ENCODE measurements at regions not wholly inside any gene's neighbourhood (a gene's known extent, or its start where the extent isn't known, plus 50 kb on each side); places are given as distances from the start of the nearest gene placed in this dataset.

DNA sequence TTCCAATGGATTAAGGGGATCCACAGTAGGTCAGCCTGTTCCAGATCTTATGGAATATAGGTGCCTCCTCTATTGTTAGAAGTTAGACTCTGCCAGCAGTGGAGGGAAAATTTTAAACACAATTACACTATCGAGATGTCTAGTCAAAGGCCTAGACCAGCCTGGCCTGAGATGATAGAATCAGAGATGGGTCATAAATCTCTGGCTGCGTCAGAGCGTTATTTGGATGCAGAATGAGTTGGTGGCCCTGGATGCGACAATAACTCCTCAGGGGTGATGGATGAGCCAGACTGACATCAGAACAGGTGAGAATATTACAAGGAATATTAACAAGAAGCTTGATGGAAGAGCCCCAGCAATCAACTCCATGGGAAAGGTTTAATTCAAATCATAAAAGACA is 149.3 kb upstream of the TCF4 start:
- no peak overlapping the region for H2BK120ac ChIP-seq (ENCODE audit: low read depth, low read length)
- BruUV-seq (replicated peaks), result no TSS peak
- H2AK5ac ChIP-seq (ENCODE audit: low read depth, low read length), result no peak overlapping the region
- 100% methylated on average over 2 of the region's 4 CpGs; no CpG with 5 or more reads in 1 of the 2 experiments for WGBS, 2 experiments (ENCODE audit: extremely low coverage in 2 of 2, insufficient read length in 1 of 2)
- H4K5ac ChIP-seq (ENCODE audit: low read depth, low read length), result no peak overlapping the region
- no peak overlapping the region for H3K14ac ChIP-seq (replicated peaks; ENCODE audit: low read depth, low read length)
- H2AFZ ChIP-seq (replicated peaks; ENCODE audit: low read length, poor library complexity), result no peak overlapping the region
- ATAC-seq (ENCODE audit: low read depth) (no peak), DNase-seq (no peak)
- intact Hi-C loops (cut with micrococcal nuclease) (no loop called here), in situ Hi-C loops (cut with MboI; ENCODE audit: low sequenced_read_pairs) (no loop called here), dilution Hi-C loops (cut with HindIII; ENCODE audit: low sequenced_read_pairs, unreplicated experiment) (no loop called here)
- no peak overlapping the region for H3K4me3 ChIP-seq (ENCODE audit: insufficient read depth, low read depth, low read length)
- no peaks in the 10 kb centered on the region for H4K20me1 ChIP-seq (ENCODE audit: insufficient read depth, low read length)
- H3K79me1 ChIP-seq (ENCODE audit: low read depth in 1 of 2, low read length in 2 of 2), result no peaks in the 10 kb centered on the region
- TF ChIP-seq FOS (IDR thresholded peaks at IDR 0.05; ENCODE audit: low read depth, low read length) (no peak), MAZ (IDR thresholded peaks at IDR 0.05; ENCODE audit: borderline replicate concordance, low read depth, low read length) (no peak), CEBPB (IDR thresholded peaks at IDR 0.05; ENCODE audit: low read depth, low read length) (no peak), POLR2A (IDR thresholded peaks at IDR 0.05; ENCODE audit: low read depth, low read length) (no peak), RCOR1 (IDR thresholded peaks at IDR 0.05; ENCODE audit: insufficient replicate concordance, low read length) (no peak), MAFK (IDR thresholded peaks at IDR 0.05; ENCODE audit: low read depth, low read length) (no peak), BHLHE40 (IDR thresholded peaks at IDR 0.05; ENCODE audit: low read depth, low read length) (no peak), NFE2L2 (IDR thresholded peaks at IDR 0.05; ENCODE audit: low read depth, low read length) (no peak), RAD21 (IDR thresholded peaks at IDR 0.05; ENCODE audit: low read length) (no peak), SMC3 (IDR thresholded peaks at IDR 0.05; ENCODE audit: low read depth, low read length) (no peak), CHD1 (IDR thresholded peaks at IDR 0.05; ENCODE audit: low read depth, low read length) (no peak)
- TF ChIP-seq, protein P1, sequence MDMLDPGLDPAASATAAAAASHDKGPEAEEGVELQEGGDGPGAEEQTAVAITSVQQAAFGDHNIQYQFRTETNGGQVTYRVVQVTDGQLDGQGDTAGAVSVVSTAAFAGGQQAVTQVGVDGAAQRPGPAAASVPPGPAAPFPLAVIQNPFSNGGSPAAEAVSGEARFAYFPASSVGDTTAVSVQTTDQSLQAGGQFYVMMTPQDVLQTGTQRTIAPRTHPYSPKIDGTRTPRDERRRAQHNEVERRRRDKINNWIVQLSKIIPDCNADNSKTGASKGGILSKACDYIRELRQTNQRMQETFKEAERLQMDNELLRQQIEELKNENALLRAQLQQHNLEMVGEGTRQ (IDR thresholded peaks at IDR 0.05; ENCODE audit: low read depth, low read length), result no peak
- TF ChIP-seq, protein P2, sequence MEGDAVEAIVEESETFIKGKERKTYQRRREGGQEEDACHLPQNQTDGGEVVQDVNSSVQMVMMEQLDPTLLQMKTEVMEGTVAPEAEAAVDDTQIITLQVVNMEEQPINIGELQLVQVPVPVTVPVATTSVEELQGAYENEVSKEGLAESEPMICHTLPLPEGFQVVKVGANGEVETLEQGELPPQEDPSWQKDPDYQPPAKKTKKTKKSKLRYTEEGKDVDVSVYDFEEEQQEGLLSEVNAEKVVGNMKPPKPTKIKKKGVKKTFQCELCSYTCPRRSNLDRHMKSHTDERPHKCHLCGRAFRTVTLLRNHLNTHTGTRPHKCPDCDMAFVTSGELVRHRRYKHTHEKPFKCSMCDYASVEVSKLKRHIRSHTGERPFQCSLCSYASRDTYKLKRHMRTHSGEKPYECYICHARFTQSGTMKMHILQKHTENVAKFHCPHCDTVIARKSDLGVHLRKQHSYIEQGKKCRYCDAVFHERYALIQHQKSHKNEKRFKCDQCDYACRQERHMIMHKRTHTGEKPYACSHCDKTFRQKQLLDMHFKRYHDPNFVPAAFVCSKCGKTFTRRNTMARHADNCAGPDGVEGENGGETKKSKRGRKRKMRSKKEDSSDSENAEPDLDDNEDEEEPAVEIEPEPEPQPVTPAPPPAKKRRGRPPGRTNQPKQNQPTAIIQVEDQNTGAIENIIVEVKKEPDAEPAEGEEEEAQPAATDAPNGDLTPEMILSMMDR (conservative IDR thresholded peaks at IDR 0.05; ENCODE audit: low read depth, low read length), result no peak
- no peaks in the 10 kb centered on the region for H3K27me3 ChIP-seq (ENCODE audit: control insufficient read depth, insufficient read depth, low read length)
- no peak overlapping the region for H4K91ac ChIP-seq (ENCODE audit: insufficient read depth, low read depth, low read length)
- no peak overlapping the region for H3K23ac ChIP-seq (ENCODE audit: low read depth, low read length)
- no peak overlapping the region for H3K56ac ChIP-seq (ENCODE audit: extremely low read depth, insufficient read depth, low read length)
- H4K8ac ChIP-seq (ENCODE audit: low read depth in 2 of 2, low read length in 2 of 2), result no peak overlapping the region
- H3K27ac ChIP-seq (ENCODE audit: insufficient read depth, low read length), result no peak overlapping the region
- H2AK9ac ChIP-seq (replicated peaks; ENCODE audit: low read depth, low read length, poor library complexity), result no peak overlapping the region
- CTCF ChIA-PET, result interaction anchor here (0.7 kb wide), 1 partner anchor 56 kb away, joined by 7 read pairs; no protein-coding TSS in a partner anchor
- no peak overlapping the region for H2BK15ac ChIP-seq (ENCODE audit: low read depth, low read length)
- H3K4me1 ChIP-seq (ENCODE audit: control insufficient read depth, insufficient read depth, low read length), result peaks cover 3% of the 10 kb centered on the region; the same call in 1 of the 2 replicates
- H3K36me3 ChIP-seq (ENCODE audit: control insufficient read depth, insufficient read depth, low read length), result no peaks in the 10 kb centered on the region
- H3K4ac ChIP-seq (ENCODE audit: low read depth, low read length), result no peak overlapping the region
- H3K18ac ChIP-seq (ENCODE audit: low read depth, low read length), result no peak overlapping the region
- H3K4me2 ChIP-seq (ENCODE audit: low read depth, low read length), result no peak overlapping the region
- H2BK20ac ChIP-seq (ENCODE audit: low read depth, low read length), result no peak overlapping the region
- POLR2A ChIA-PET (ENCODE audit: unreplicated experiment), result no interaction called here
- no peak overlapping the region for H3K9ac ChIP-seq (ENCODE audit: low read depth, low read length)
- no peak overlapping the region for H2BK5ac ChIP-seq (ENCODE audit: low read depth, low read length, poor library complexity, severe bottlenecking)
- H3K9me3 ChIP-seq (ENCODE audit: control insufficient read depth, insufficient read depth, low read length), result no peaks in the 10 kb centered on the region
- no peaks in the 10 kb centered on the region for H3K9me1 ChIP-seq (ENCODE audit: insufficient read depth, low read length)

All from IMR-90 (cell line).